ENCODE measurements at regions not wholly inside any gene's neighbourhood (a gene's known extent, or its start where the extent isn't known, plus 50 kb on each side); places are given as distances from the start of the nearest gene placed in this dataset.

DNA sequence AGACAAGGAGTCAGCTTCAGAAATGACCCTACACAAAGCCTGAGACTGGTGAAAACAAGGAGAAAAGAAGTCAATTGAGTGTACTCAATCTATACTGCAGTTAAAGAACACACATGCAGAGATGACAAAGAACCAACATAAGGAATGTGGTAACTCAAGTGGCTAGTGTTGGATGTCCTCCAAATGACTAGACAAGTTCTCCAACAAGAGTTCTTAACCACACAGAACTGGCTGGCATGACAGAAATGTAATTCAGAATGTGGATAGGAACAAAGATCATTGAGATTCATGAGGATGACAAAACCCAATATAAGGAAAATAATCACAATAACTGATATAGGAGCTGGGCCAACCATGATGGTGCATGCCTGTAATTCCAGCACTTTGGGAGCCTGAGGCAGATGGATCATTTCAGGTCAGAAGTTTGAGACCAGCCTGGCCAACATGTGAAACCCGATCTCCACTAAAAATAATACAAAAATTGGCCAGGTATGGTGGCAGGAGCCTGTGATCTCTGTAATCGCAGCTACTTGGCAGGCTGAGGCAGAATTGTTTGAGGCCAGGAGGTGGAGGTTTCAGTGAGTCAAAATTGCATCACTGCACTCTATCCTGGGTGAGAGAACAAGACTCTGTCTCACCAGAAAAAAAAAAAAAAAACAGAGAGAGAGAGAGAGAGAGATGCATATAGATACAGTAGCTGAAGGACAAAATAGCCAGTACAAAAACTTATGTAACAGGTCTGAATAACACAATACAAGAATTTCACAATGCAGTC lies 1263.6 kb downstream of the CDY2B start:
- H3K4me3 ChIP-seq (replicated peaks; ENCODE audit: low read depth, low read length) = no peak overlapping the region
- TF ChIP-seq, protein P1, sequence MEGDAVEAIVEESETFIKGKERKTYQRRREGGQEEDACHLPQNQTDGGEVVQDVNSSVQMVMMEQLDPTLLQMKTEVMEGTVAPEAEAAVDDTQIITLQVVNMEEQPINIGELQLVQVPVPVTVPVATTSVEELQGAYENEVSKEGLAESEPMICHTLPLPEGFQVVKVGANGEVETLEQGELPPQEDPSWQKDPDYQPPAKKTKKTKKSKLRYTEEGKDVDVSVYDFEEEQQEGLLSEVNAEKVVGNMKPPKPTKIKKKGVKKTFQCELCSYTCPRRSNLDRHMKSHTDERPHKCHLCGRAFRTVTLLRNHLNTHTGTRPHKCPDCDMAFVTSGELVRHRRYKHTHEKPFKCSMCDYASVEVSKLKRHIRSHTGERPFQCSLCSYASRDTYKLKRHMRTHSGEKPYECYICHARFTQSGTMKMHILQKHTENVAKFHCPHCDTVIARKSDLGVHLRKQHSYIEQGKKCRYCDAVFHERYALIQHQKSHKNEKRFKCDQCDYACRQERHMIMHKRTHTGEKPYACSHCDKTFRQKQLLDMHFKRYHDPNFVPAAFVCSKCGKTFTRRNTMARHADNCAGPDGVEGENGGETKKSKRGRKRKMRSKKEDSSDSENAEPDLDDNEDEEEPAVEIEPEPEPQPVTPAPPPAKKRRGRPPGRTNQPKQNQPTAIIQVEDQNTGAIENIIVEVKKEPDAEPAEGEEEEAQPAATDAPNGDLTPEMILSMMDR (IDR thresholded peaks at IDR 0.05; ENCODE audit: low read length, missing control alignments) = no peak
- peak; percentile 22 for DNase-seq (ENCODE audit: low read depth)

DNA sequence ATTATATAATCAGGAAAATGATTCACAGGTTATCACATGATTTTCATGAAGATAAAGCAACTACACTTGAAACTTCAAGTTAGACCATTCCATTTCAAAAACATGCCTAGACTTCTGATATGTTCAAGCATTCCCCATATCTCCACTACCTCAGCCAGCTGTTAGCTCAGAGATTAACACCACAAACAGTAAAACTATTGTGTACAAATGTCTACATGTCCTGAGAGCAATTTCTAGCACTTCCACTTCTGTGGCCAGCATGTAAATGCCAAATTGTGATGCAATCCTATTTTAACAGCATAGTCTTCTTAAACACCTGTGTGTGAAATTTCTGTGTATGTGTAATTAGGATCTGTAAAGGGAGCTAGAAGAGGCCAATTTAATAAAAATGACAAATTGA lies 1271.3 kb downstream of the CDY2B start:
- TF ChIP-seq, protein P1 (IDR thresholded peaks at IDR 0.05; ENCODE audit: low read length, missing control alignments) = no peak
- no peak overlapping the region for H3K4me3 ChIP-seq (replicated peaks; ENCODE audit: low read depth, low read length)
- DNase-seq (ENCODE audit: low read depth) = no peak

DNA sequence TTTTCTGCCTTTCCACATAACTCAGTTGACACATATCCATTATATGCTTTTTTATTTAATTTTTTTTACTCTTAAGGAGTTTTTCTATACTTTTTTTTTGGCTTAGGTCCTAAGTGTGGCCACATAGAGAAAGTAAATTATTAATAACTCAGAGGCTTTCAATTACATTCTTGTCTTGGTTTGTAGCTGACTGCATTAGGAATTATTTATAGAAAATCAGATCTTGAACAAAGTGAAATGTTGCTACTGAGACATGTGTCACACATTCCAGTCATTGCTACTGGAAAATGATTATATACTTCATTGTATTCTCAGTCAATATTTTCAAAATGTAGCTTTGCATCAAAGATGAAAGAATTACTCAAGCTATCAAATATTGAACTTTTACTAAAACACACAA lies 1277.9 kb downstream of the CDY2B start:
- TF ChIP-seq, protein P1 (IDR thresholded peaks at IDR 0.05; ENCODE audit: low read length, missing control alignments) = no peak
- DNase-seq (ENCODE audit: low read depth) = no peak
- H3K4me3 ChIP-seq (replicated peaks; ENCODE audit: low read depth, low read length) = no peak overlapping the region

- TF ChIP-seq, protein P1 (IDR thresholded peaks at IDR 0.05; ENCODE audit: low read length, missing control alignments) = no peak
- DNase-seq (ENCODE audit: low read depth) = no peak
- no peak overlapping the region for H3K4me3 ChIP-seq (replicated peaks; ENCODE audit: low read depth, low read length)
Observed at GRCh38 chrY:16601626-16602025, 1278.4 kb downstream of the CDY2B start.

DNA sequence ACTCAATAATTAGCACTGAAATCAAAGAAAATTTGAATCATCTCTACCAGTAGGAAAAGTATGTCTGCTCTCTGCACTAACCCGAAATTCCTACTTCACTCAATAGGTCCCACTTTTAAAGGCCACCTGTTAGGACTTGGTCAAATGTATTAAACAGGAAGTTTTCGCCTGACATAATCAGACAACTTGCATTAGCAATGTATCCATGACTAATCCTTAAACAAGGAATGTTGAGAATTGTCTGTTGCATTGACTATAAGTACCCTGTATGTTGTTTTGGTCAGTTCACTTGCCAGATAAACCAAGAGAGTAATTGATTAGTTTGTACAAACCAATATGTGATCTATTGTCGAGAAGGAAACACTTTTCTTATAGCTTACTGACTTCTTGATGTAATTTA lies 1308.0 kb downstream of the CDY2B start:
- no peak overlapping the region for H3K4me3 ChIP-seq (replicated peaks; ENCODE audit: low read depth, low read length)
- no peak for DNase-seq (ENCODE audit: low read depth)
- TF ChIP-seq, protein P1 (IDR thresholded peaks at IDR 0.05; ENCODE audit: low read length, missing control alignments) = no peak

DNA sequence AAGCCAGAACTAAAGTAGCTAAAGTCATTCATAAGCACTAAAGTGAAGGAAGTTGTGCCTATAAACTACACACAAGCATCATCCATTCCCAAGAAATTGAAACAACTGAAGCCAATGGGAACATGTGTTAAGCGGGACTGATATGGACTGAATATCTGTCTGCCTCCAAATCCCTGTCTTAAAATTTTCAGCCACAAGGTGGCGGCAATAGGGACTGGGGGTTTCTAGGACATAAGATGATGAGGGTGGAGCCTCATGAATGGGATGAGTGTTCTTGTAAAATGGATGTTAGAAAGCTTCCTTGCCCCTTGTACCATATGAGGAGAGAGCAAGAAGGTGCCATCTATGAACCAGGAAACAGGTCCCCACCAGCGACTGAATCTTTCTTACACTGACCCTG lies 1317.5 kb downstream of the CDY2B start:
- DNase-seq (ENCODE audit: low read depth) = no peak

More for the DNA sequence above, 1317.5 kb downstream of the CDY2B start:
- TF ChIP-seq, protein P1 (IDR thresholded peaks at IDR 0.05; ENCODE audit: low read length, missing control alignments) = no peak
- no peak overlapping the region for H3K4me3 ChIP-seq (replicated peaks; ENCODE audit: low read depth, low read length)

All from fibroblast of pulmonary artery (primary cell).